Esophagus muscularis mucosa (tissue), 4 donors: ENCODE measurements at regions not wholly inside any gene's neighbourhood (a gene's known extent, or its start where the extent isn't known, plus 50 kb on each side); places are given as distances from the start of the nearest gene placed in this dataset.
A peak's percentile ranks its signal among the peaks of the same experiment; 100 is the strongest.

Experiments used
- DNase-seq: peaks from one replicate; pipeline ENCODE4 v3.0.0-alpha.2; 2017; ENCODE audit errors: extremely low spot score
- H3K27ac ChIP-seq, 4 donors: fragments of 200-600 bp; sonication (generic); replicated peaks in 1 of 4; 1 replicate in 3 of 4; 2 replicates in 1 of 4; pipeline ENCODE4 v1.5.1; 2016 to 2019; ENCODE audit warnings: mild to moderate bottlenecking in 1 of 4
- H3K27me3 ChIP-seq, 4 donors: fragments of 200-600 bp; sonication (generic); one replicate each; pipeline versions ENCODE4 v1.5.1 to v1.6.0; 2016 to 2019
- H3K36me3 ChIP-seq, 4 donors: fragments of 200-600 bp; sonication (generic); one replicate each; pipeline ENCODE4 v1.5.1; 2016 to 2019
- H3K4me1 ChIP-seq, 4 donors: fragments of 200-600 bp; sonication (generic); one replicate each; pipeline ENCODE4 v1.5.1; 2016 to 2019
- H3K4me3 ChIP-seq, 4 donors: fragments of 200-600 bp; sonication (generic); 1 replicate in 2 of 4; 2 replicates in 2 of 4; pipeline ENCODE4 v1.5.1; 2016 to 2019; ENCODE audit warnings: mild to moderate bottlenecking in 4 of 4, moderate library complexity in 1 of 4
- H3K9me3 ChIP-seq, 4 donors: fragments of 200-600 bp; sonication (generic); 1 replicate in 3 of 4; 2 replicates in 1 of 4; pipeline ENCODE4 v1.5.1; 2016 to 2019
- EP300 ChIP-seq: sonication (generic); formaldehyde crosslinking; IDR thresholded peaks from one replicate; pipeline ENCODE4 v1.6.1; 2017; ENCODE audit warnings: antibody characterized with exemption
- POLR2A ChIP-seq: fragments of 450-650 bp; IDR thresholded peaks from one replicate; pipeline ENCODE4 v1.6.1; 2017; ENCODE audit warnings: antibody characterized with exemption, moderate library complexity, mild to moderate bottlenecking, low read depth
- POLR2AphosphoS5 ChIP-seq, 2 donors: sonication (generic); formaldehyde crosslinking; IDR thresholded peaks; one replicate each; pipeline ENCODE4 v1.6.1; 2017; ENCODE audit warnings: antibody characterized with exemption in 2 of 2
- WGBS: methylation state at CpG from one replicate; pipeline ENCODE4 v1.1.5; 2018; 5-methylcytosine and 5-hydroxymethylcytosine counted together
- intact Hi-C: fragments of 100-400 bp; cut with DNase I; formaldehyde crosslinking; loops from one replicate; pipeline ENCODE4 v1.15.1; 2023
- TF ChIP-seq, protein P1 (sequence below), 3 experiments: fragments of 200-600 bp in 2 of 3; fragments of 450-650 bp in 1 of 3; sonication (generic) in 2 of 3; IDR thresholded peaks; one replicate each; pipeline ENCODE4 v1.5.1; 2017 to 2019; ENCODE audit warnings: antibody characterized with exemption in 3 of 3, mild to moderate bottlenecking in 2 of 3, moderate library complexity in 1 of 3

DNA sequence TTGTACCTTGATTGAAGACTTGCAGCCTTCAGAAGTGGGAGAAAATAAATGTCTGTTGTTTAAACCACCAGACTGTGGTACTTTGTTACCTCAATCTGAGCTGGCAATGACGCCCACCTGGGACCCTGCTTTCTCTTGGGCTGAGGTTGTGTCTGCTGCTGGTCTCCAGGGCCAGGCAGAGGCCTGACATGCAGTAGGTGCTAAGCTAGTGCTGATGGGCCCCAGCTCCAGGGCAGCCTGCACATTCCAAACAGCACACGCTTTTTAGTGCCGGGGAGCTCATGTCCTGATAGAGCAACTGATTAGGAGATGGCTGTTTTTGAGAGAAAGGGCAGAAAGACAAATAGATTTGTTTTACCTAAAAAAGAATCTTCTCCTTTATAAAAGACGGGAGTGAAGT is 664.0 kb upstream of the HS6ST1 start:
- H3K9me3 ChIP-seq = no peaks in the 10 kb centered on the region
- TF ChIP-seq, protein P1, sequence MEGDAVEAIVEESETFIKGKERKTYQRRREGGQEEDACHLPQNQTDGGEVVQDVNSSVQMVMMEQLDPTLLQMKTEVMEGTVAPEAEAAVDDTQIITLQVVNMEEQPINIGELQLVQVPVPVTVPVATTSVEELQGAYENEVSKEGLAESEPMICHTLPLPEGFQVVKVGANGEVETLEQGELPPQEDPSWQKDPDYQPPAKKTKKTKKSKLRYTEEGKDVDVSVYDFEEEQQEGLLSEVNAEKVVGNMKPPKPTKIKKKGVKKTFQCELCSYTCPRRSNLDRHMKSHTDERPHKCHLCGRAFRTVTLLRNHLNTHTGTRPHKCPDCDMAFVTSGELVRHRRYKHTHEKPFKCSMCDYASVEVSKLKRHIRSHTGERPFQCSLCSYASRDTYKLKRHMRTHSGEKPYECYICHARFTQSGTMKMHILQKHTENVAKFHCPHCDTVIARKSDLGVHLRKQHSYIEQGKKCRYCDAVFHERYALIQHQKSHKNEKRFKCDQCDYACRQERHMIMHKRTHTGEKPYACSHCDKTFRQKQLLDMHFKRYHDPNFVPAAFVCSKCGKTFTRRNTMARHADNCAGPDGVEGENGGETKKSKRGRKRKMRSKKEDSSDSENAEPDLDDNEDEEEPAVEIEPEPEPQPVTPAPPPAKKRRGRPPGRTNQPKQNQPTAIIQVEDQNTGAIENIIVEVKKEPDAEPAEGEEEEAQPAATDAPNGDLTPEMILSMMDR (IDR thresholded peaks at IDR 0.05) = no peak
- TF ChIP-seq EP300 = no peak
- no peak for TF ChIP-seq POLR2A
- no peak for TF ChIP-seq POLR2AphosphoS5 (IDR thresholded peaks at IDR 0.05)
- peaks cover 0 to 9% (median 8%) of the 10 kb centered on the region in 4 donors for H3K4me1 ChIP-seq
- no peaks in the 10 kb centered on the region for H3K27me3 ChIP-seq
- intact Hi-C loops = no loop called here
- WGBS = 97% methylated on average over 4 of the region's 4 CpGs
- peak; percentile 86 for DNase-seq
- H3K36me3 ChIP-seq = no peaks in the 10 kb centered on the region
- H3K4me3 ChIP-seq = no peak overlapping the region
- no peak overlapping the region for H3K27ac ChIP-seq

DNA sequence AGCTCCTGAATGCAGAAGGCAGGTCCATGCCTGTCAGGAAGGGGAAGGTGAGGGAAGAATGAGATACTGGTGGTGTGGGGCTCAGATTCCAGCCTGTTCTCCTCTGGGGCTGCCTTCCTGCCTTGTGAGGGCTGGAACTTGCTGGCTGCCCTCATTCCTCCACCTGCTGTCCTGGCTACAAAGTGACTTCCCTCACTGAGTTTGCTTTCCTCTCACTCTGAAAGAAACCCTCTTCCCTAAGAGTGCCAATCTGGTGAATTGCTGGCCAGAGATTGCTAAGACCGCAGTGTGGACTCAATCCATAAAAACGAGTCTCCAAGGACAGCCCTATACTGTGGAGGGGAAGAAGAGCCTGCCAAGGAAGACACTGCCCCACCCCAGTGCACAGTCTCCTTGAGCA is 664.4 kb upstream of the HS6ST1 start:
- peaks cover 0 to 9% (median 8%) of the 10 kb centered on the region in 4 donors for H3K4me1 ChIP-seq
- no peak overlapping the region for H3K4me3 ChIP-seq
- H3K9me3 ChIP-seq = no peaks in the 10 kb centered on the region
- 40% methylated on average over 1 of the region's 2 CpGs for WGBS
- H3K36me3 ChIP-seq = no peaks in the 10 kb centered on the region
- H3K27me3 ChIP-seq = no peaks in the 10 kb centered on the region
- TF ChIP-seq, protein P1 (IDR thresholded peaks at IDR 0.05) = no peak
- TF ChIP-seq POLR2AphosphoS5 (IDR thresholded peaks at IDR 0.05) = no peak
- no peak for TF ChIP-seq POLR2A
- H3K27ac ChIP-seq = no peak overlapping the region
- intact Hi-C loops = no loop called here
- DNase-seq = peak; percentile 82

DNA sequence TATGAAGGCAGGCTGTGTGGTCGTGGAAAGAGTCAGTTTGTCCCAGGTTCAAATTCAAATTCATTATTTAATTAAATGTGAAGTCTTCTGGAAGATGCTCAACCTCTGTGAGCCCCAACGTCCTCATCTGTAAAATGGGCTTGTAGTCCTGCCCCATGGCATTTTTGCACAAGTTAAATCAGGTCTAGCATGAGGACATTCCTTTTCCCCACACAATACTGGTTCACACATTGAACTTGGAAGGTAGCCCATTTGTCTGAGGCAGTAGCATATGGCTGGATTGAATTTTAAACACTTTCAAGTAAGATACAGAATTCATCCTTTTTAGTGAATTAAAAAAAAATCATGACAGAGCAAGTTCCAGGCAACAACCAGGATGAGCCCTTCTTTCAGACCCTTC is 665.4 kb upstream of the HS6ST1 start:
- Histone ChIP-seq H3K4me1 (peaks cover 0 to 9% (median 8%) of the 10 kb centered on the region in 4 donors), H3K4me3 (no peak overlapping the region), H3K27me3 (no peaks in the 10 kb centered on the region), H3K36me3 (no peaks in the 10 kb centered on the region), H3K9me3 (no peaks in the 10 kb centered on the region), H3K27ac (no peak overlapping the region)
- peak; percentile 21 for DNase-seq
- 85% methylated on average over 2 of the region's 2 CpGs for WGBS
- no peak for TF ChIP-seq EP300
- no peak for TF ChIP-seq POLR2AphosphoS5 (IDR thresholded peaks at IDR 0.05)
- TF ChIP-seq, protein P1 (IDR thresholded peaks at IDR 0.05) = no peak
- TF ChIP-seq POLR2A = no peak
- intact Hi-C loops = no loop called here

DNA sequence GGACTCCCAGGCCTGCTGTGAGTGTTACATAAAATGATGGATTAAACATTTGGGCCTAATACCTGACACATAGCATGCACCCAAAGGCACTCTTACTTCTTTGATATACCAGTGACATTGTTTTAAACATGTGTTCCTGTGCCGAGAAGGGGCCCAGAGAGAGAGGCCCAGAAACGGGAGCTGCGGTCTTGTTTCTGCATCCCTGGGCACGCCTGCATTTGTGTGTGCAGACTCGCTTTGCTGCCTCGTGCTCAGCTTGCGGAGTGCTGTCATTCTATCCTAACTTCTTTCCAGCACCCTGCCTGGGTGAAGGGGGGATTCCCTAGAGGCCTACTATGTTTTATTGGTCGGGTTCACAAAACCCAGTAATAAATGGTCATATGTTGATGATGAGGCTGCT is 666.2 kb upstream of the HS6ST1 start:
- DNase-seq = peak; percentile 79
- Histone ChIP-seq H3K36me3 (no peaks in the 10 kb centered on the region), H3K27me3 (no peaks in the 10 kb centered on the region), H3K4me1 (peaks cover 0 to 9% (median 8%) of the 10 kb centered on the region in 4 donors), H3K4me3 (no peak overlapping the region), H3K9me3 (no peaks in the 10 kb centered on the region), H3K27ac (no peak overlapping the region)
- TF ChIP-seq POLR2A (no peak), POLR2AphosphoS5 (IDR thresholded peaks at IDR 0.05) (no peak), EP300 (no peak)
- intact Hi-C loops = no loop called here
- WGBS = 74% methylated on average over 8 of the region's 8 CpGs

DNA sequence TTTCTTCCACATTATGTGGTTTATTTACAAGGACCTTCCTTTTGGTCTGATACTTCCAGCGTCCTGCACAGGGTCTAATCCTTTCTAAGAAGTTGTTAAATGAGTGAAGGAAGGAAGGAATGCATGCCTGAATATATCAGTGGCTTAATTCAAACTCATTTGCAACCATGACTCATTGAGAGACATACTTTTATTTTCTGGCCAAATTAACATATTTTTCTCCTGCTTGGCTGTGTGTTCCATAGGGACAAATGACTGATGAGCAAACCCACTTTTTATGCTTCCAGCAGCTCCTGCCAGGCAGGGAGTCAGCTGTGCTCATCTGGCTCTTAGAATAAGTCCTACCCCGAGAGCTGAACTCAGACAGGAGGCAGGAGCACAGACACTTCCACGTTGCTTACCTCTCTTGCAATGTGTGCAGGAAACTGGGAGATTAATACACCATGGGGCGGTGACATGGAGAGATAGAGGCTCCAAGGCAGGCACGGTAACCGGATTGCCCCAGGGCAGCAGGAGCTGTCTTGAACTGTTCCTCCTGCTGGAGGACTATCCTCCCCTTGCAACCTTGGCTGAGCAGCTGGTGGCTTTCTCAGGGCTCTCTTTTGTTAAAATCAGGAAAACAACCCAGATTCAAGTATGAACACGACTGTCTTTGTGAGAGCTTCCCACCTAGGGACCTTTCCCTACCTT is 667.5 kb upstream of the HS6ST1 start:
- Histone ChIP-seq H3K4me3 (no peak overlapping the region), H3K27me3 (no peaks in the 10 kb centered on the region), H3K9me3 (no peaks in the 10 kb centered on the region), H3K27ac (no peak overlapping the region), H3K36me3 (no peaks in the 10 kb centered on the region), H3K4me1 (peaks cover 0 to 9% (median 8%) of the 10 kb centered on the region in 4 donors)
- no peak for TF ChIP-seq POLR2A
- TF ChIP-seq, protein P1 (IDR thresholded peaks at IDR 0.05) = no peak
- no peak for TF ChIP-seq POLR2AphosphoS5 (IDR thresholded peaks at IDR 0.05)
- no peak for TF ChIP-seq EP300
- DNase-seq = peak; percentile 47
- intact Hi-C loops = no loop called here
- 46% methylated on average over 7 of the region's 7 CpGs for WGBS
